ENCODE measurements at regions not wholly inside any gene's neighbourhood (a gene's known extent, or its start where the extent isn't known, plus 50 kb on each side); places are given as distances from the start of the nearest gene placed in this dataset.

DNA sequence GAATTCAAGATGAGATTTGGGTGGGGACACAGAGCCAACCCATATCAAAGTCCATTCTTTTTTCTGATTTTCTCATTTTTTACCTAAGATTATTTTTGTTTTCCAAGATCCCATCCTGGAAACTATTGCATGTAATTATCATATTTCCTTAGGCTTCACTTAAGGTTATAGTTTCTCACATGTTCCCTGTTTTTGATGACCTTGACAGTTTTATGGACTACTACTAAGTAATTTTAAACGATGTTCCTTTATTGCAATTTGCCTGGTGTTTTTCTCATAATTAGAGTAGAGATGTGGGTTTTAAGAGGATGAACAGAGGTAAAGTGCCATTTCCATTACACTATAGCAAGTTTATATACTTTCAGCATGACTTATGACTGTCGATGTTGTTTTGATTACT, 795.1 kb downstream of the FAT4 start:
- TF ChIP-seq EP300 (IDR thresholded peaks at IDR 0.05) (no peak), POLR2AphosphoS5 (IDR thresholded peaks at IDR 0.05) (no peak)
- TF ChIP-seq, protein P1, sequence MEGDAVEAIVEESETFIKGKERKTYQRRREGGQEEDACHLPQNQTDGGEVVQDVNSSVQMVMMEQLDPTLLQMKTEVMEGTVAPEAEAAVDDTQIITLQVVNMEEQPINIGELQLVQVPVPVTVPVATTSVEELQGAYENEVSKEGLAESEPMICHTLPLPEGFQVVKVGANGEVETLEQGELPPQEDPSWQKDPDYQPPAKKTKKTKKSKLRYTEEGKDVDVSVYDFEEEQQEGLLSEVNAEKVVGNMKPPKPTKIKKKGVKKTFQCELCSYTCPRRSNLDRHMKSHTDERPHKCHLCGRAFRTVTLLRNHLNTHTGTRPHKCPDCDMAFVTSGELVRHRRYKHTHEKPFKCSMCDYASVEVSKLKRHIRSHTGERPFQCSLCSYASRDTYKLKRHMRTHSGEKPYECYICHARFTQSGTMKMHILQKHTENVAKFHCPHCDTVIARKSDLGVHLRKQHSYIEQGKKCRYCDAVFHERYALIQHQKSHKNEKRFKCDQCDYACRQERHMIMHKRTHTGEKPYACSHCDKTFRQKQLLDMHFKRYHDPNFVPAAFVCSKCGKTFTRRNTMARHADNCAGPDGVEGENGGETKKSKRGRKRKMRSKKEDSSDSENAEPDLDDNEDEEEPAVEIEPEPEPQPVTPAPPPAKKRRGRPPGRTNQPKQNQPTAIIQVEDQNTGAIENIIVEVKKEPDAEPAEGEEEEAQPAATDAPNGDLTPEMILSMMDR (IDR thresholded peaks at IDR 0.05), result no peak

Measured in suprapubic skin (tissue), 4 donors.